MG63 (cell line): ENCODE measurements at regions not wholly inside any gene's neighbourhood (a gene's known extent, or its start where the extent isn't known, plus 50 kb on each side); places are given as distances from the start of the nearest gene placed in this dataset.

Source experiments
- DNase-seq: peaks from one replicate; pipeline ENCODE4 v3.0.0-alpha.2; 2020
- H3K27me3 ChIP-seq: fragments of 250-450 bp; sonication (Bioruptor Pico); 2 replicates; pipeline ENCODE4 v1.5.1; 2020; ENCODE audit warnings: mild to moderate bottlenecking, moderate library complexity
- H3K36me3 ChIP-seq: fragments of 250-450 bp; sonication (Bioruptor Pico); 2 replicates; pipeline ENCODE4 v1.5.1; 2020; ENCODE audit warnings: mild to moderate bottlenecking, moderate library complexity
- H3K4me3 ChIP-seq: fragments of 250-450 bp; sonication (Bioruptor Pico); 2 replicates; pipeline ENCODE4 v1.5.1; 2020; ENCODE audit warnings: mild to moderate bottlenecking, moderate library complexity
- H3K9me3 ChIP-seq: fragments of 250-450 bp; sonication (Bioruptor Pico); 2 replicates; pipeline ENCODE4 v1.5.1; 2020; ENCODE audit warnings: mild to moderate bottlenecking, moderate library complexity

GRCh38 chr1:201749059-201749690, 79.8 kb upstream of the IPO9 start:
- H3K4me3 ChIP-seq: no peak overlapping the region
- H3K27me3 ChIP-seq: no peaks in the 10 kb centered on the region
- H3K36me3 ChIP-seq: peaks cover 31% of the 10 kb centered on the region
- no peaks in the 10 kb centered on the region for H3K9me3 ChIP-seq
- DNase-seq: no peak

- Histone ChIP-seq H3K27me3 (no peaks in the 10 kb centered on the region), H3K9me3 (no peaks in the 10 kb centered on the region), H3K4me3 (no peak overlapping the region), H3K36me3 (peaks cover 34% of the 10 kb centered on the region)
- no peak for DNase-seq
Observed at GRCh38 chr1:201750120-201750519, 78.8 kb upstream of the IPO9 start.

DNA sequence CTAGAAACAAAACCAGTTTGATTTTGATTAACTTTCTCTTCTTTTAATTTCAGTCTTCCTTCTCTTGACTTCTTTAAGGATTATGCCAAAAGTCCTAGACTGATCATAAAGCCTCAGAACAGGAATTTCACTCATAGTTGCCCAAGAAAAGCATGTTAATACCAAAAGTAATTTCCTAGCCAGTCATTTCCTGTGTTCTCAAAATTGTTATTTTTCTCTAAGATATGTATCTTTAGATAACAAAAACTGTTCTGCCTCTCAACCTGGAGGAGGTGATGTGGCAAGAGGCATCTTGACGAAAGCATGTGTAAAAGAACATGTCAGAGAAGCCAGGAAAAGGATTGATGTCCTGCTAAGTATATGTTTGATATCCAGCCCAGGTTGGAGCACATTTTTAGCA, 78.0 kb upstream of the IPO9 start:
- no peak for DNase-seq

GRCh38 chr1:201751872-201752271, 77.1 kb upstream of the IPO9 start:
- Histone ChIP-seq H3K4me3 (no peak overlapping the region), H3K27me3 (no peaks in the 10 kb centered on the region), H3K36me3 (peaks cover 34% of the 10 kb centered on the region), H3K9me3 (no peaks in the 10 kb centered on the region)
- DNase-seq: no peak

More for the DNA sequence above, 78.0 kb upstream of the IPO9 start:
- H3K27me3 ChIP-seq: no peaks in the 10 kb centered on the region
- peaks cover 34% of the 10 kb centered on the region for H3K36me3 ChIP-seq
- no peak overlapping the region for H3K4me3 ChIP-seq
- H3K9me3 ChIP-seq: no peaks in the 10 kb centered on the region

- Histone ChIP-seq H3K36me3 (peaks cover 31% of the 10 kb centered on the region), H3K4me3 (no peak overlapping the region), H3K9me3 (no peaks in the 10 kb centered on the region), H3K27me3 (no peaks in the 10 kb centered on the region)
- DNase-seq: no peak
Observed at GRCh38 chr1:201752333-201752732, 76.6 kb upstream of the IPO9 start.

- no peaks in the 10 kb centered on the region for H3K9me3 ChIP-seq
- DNase-seq: no peak
- H3K36me3 ChIP-seq: peaks cover 35% of the 10 kb centered on the region
- no peak overlapping the region for H3K4me3 ChIP-seq
- no peaks in the 10 kb centered on the region for H3K27me3 ChIP-seq
Observed at GRCh38 chr1:201753492-201753891, 75.5 kb upstream of the IPO9 start.

DNA sequence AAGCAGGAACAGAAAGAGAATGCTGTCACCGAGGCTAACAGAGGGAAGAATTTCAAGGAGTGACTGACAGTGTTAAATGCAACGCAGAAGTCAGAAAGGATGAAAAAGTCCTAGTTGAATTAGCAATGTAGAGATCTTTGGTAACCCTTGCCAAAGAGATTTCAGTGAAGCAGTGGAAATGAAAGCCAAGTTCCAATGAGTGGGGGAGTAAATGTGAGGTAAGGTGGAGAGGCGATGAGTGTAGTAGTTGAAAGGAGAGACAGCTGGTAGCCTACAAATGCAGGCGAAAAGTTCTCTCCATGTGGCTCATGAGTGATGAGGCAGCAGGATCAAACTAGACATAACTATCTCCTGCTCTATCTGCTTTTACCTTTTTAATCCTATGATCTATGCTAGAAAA, 74.6 kb upstream of the IPO9 start:
- no peak for DNase-seq
- H3K36me3 ChIP-seq: peaks cover 36% of the 10 kb centered on the region
- H3K9me3 ChIP-seq: no peaks in the 10 kb centered on the region
- no peaks in the 10 kb centered on the region for H3K27me3 ChIP-seq
- no peak overlapping the region for H3K4me3 ChIP-seq

GRCh38 chr1:201755200-201755599, 73.8 kb upstream of the IPO9 start:
- H3K4me3 ChIP-seq: no peak overlapping the region
- no peaks in the 10 kb centered on the region for H3K9me3 ChIP-seq
- H3K27me3 ChIP-seq: no peaks in the 10 kb centered on the region
- H3K36me3 ChIP-seq: peaks cover 36% of the 10 kb centered on the region
- DNase-seq: no peak

GRCh38 chr1:201756406-201756805, 72.6 kb upstream of the IPO9 start:
- no peak overlapping the region for H3K4me3 ChIP-seq
- H3K27me3 ChIP-seq: no peaks in the 10 kb centered on the region
- H3K9me3 ChIP-seq: no peaks in the 10 kb centered on the region
- peaks cover 34% of the 10 kb centered on the region for H3K36me3 ChIP-seq
- DNase-seq: peak; percentile 73

DNA sequence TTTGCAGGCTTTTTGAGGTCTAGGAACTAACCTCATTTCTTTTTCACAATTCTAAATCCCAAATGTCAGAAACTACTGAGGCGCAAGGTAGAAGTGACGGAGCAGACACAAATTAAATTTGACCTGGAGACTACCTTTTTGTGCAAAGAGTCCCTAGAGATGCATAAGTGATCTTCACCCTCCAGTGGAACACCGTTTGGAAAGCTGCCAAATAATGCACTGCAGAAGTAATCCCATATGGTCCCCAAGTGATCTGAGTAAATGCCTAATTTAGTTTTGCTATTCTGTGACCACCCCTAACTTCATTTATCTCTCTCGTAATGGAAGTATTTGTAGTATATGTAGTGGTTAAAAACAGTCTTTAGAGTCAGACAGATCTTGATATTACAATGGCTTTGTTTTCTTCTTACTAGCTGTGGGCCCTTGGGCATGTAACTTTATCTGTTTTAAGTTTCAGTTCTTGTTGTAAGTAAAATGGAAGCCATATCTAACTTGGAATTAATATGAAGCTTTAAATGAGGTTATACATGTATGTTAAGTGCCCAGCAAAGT, 70.4 kb upstream of the IPO9 start:
- DNase-seq: no peak
- no peaks in the 10 kb centered on the region for H3K27me3 ChIP-seq
- H3K4me3 ChIP-seq: no peak overlapping the region
- no peaks in the 10 kb centered on the region for H3K9me3 ChIP-seq
- peaks cover 29% of the 10 kb centered on the region for H3K36me3 ChIP-seq

GRCh38 chr1:201759194-201759815, 69.7 kb upstream of the IPO9 start:
- no peak overlapping the region for H3K4me3 ChIP-seq
- H3K27me3 ChIP-seq: no peaks in the 10 kb centered on the region
- peaks cover 27% of the 10 kb centered on the region for H3K36me3 ChIP-seq
- H3K9me3 ChIP-seq: no peaks in the 10 kb centered on the region
- DNase-seq: peak; percentile 64

GRCh38 chr1:201760516-201760915, 68.4 kb upstream of the IPO9 start:
- no peaks in the 10 kb centered on the region for H3K27me3 ChIP-seq
- no peaks in the 10 kb centered on the region for H3K9me3 ChIP-seq
- peaks cover 26% of the 10 kb centered on the region for H3K36me3 ChIP-seq
- no peak overlapping the region for H3K4me3 ChIP-seq
- DNase-seq: no peak

GRCh38 chr1:201761178-201761577, 67.8 kb upstream of the IPO9 start:
- DNase-seq: no peak
- Histone ChIP-seq H3K9me3 (no peaks in the 10 kb centered on the region), H3K36me3 (peaks cover 26% of the 10 kb centered on the region), H3K4me3 (no peak overlapping the region), H3K27me3 (no peaks in the 10 kb centered on the region)

DNA sequence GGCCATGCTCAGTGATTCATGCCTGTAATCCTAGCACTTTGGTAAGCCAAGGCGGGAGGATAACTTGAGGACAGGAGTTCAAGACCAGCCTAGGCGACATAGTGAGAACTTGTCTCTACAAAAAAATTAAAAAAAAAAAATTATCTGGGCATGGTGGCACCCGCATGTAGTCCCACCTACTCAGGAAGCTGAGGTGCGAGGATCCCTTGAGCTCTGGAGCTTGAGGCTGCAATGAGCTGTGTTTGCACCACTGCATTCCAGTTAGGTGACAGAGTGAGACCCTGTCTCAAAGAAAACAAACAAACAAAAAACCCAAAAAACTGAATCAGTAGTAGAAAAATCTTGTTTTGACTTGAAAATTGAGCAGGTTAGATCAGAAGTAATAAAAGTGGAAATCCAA, 67.1 kb upstream of the IPO9 start:
- peaks cover 26% of the 10 kb centered on the region for H3K36me3 ChIP-seq

DNA sequence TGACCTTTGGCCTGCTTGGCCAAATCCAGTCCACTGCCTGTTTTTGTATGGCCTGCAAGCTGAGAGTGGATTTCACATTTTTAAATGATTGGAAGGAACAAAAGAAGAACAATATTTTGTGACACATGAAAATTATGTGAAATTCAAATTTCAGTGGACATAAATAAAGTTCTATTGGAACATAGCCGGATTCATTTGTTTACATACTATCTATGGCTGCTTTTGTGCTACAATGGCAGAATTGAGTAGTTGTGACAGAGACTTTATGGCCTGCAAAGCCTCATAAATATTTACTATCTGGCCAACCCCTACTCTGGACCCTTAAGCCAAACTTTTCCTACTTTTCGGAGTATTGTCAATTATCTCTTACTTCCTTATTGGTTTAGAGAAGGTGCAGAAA, 66.6 kb upstream of the IPO9 start:
- DNase-seq: no peak
- no peak overlapping the region for H3K4me3 ChIP-seq

More for the DNA sequence above, 67.1 kb upstream of the IPO9 start:
- Histone ChIP-seq H3K27me3 (no peaks in the 10 kb centered on the region), H3K4me3 (no peak overlapping the region), H3K9me3 (no peaks in the 10 kb centered on the region)
- DNase-seq: no peak

DNA sequence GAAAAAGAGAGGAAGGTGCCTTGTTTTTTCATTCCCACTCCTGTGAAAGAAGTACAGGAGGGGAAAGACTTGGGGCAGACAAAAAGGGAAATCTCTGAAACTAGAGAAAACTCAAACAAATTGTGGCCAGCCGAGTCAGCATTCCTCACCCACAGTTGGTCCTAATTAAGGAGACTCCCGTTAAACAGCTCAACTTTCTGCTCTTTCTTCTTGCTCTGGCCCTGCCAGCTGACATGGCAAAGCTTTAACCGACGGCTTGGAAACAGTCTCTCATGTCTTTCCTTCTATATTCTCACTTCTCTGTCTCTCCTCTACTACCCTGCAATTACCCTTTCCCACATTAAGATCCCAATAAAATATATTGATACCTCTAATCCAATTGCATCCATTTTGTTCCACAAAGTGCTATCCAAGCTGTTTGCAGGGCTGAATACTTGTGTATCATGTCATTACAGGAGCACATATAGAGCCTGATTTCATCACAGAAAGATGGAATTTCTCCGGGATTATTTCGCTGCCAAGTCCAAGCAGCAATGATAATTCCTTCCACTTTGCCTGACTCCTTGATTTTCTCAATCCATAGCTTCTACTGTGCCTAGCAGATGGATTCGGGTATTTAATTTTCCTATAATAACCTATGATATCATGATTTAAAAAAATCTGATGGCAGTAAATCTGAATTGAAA, 65.4 kb upstream of the IPO9 start:
- no peak overlapping the region for H3K4me3 ChIP-seq
- no peaks in the 10 kb centered on the region for H3K27me3 ChIP-seq
- peaks cover 18% of the 10 kb centered on the region for H3K36me3 ChIP-seq
- no peaks in the 10 kb centered on the region for H3K9me3 ChIP-seq
- no peak for DNase-seq

More for the DNA sequence above, 66.6 kb upstream of the IPO9 start:
- no peaks in the 10 kb centered on the region for H3K9me3 ChIP-seq
- H3K36me3 ChIP-seq: peaks cover 26% of the 10 kb centered on the region
- H3K27me3 ChIP-seq: no peaks in the 10 kb centered on the region

- no peaks in the 10 kb centered on the region for H3K27me3 ChIP-seq
- H3K9me3 ChIP-seq: no peaks in the 10 kb centered on the region
- peaks cover 14% of the 10 kb centered on the region; the same call in 1 of the 2 replicates for H3K36me3 ChIP-seq
- no peak overlapping the region for H3K4me3 ChIP-seq
- no peak for DNase-seq
Observed at GRCh38 chr1:201764166-201764565, 64.8 kb upstream of the IPO9 start.
